Transverse colon (tissue), 4 donors: ENCODE measurements at regions not wholly inside any gene's neighbourhood (a gene's known extent, or its start where the extent isn't known, plus 50 kb on each side); places are given as distances from the start of the nearest gene placed in this dataset.

Experiments
- DNase-seq: peaks from one replicate; pipeline ENCODE4 v3.0.0-alpha.2; 2019
- H3K27ac ChIP-seq, 4 donors: fragments of 200-600 bp; sonication (generic); 2 replicates each; pipeline ENCODE4 v1.5.1; 2016 to 2018; ENCODE audit warnings: inconsistent platforms in 4 of 4
- H3K27me3 ChIP-seq: fragments of 200-600 bp; sonication (generic); 2 replicates; pipeline ENCODE4 v1.5.1; 2017; ENCODE audit warnings: inconsistent platforms
- H3K36me3 ChIP-seq, 4 donors: fragments of 200-600 bp; sonication (generic); 2 replicates each; pipeline ENCODE4 v1.5.1; 2017 to 2019; ENCODE audit warnings: inconsistent platforms in 4 of 4
- H3K4me1 ChIP-seq, 4 donors: fragments of 200-600 bp; sonication (generic); 2 replicates each; pipeline ENCODE4 v1.5.1; 2017 to 2020; ENCODE audit warnings: inconsistent platforms in 4 of 4
- H3K4me3 ChIP-seq, 4 donors: fragments of 200-600 bp; sonication (generic); 1 replicate in 1 of 4; 2 replicates in 3 of 4; pipeline versions ENCODE4 v1.5.1 to v1.6.1; 2017 to 2019; ENCODE audit warnings: inconsistent platforms in 4 of 4
- H3K9me3 ChIP-seq, 2 donors: fragments of 200-600 bp; sonication (generic); 2 replicates each; pipeline ENCODE4 v1.5.1; 2017 to 2019; ENCODE audit warnings: inconsistent platforms in 2 of 2
- EP300 ChIP-seq: sonication (generic); formaldehyde crosslinking; IDR thresholded peaks from one replicate; pipeline ENCODE4 v1.6.1; 2017; ENCODE audit warnings: antibody characterized with exemption, low read depth
- POLR2A ChIP-seq: fragments of 450-650 bp; IDR thresholded peaks from one replicate; pipeline ENCODE4 v1.6.1; 2016; ENCODE audit warnings: antibody characterized with exemption, mild to moderate bottlenecking, moderate library complexity
- POLR2AphosphoS5 ChIP-seq, 3 donors: sonication (generic); formaldehyde crosslinking; IDR thresholded peaks; one replicate each; pipeline ENCODE4 v1.6.1; 2016; ENCODE audit warnings: antibody characterized with exemption in 3 of 3
- WGBS, 2 donors: methylation state at CpG; one replicate each; pipeline ENCODE4 v1.1.5; 2018; ENCODE audit warnings: low coverage in 1 of 2; 5-methylcytosine and 5-hydroxymethylcytosine counted together
- in situ Hi-C, 4 donors: fragments of 200-750 bp; cut with MboI; loops; one replicate each; pipeline versions ENCODE4 v1.15.0 to v1.15.1; 2017; ENCODE audit warnings: low sequenced_read_pairs in 3 of 4, low pct_ligation_motif_present in 1 of 4, low pct_unique_long_range_greater_than_20kb in 1 of 4
- intact Hi-C: fragments of 100-400 bp; cut with DNase I; formaldehyde crosslinking; loops from one replicate; pipeline ENCODE4 v1.15.1; 2023; ENCODE audit warnings: low total_unique reads
- TF ChIP-seq, protein P1 (sequence below), 5 experiments: fragments of 200-600 bp in 3 of 5; fragments of 450-650 bp in 2 of 5; sonication (generic) in 3 of 5; IDR thresholded peaks; 1 replicate in 2 of 5; 2 replicates in 3 of 5; pipeline ENCODE4 v1.5.1; 2016 to 2017; ENCODE audit warnings: antibody characterized with exemption in 5 of 5, inconsistent platforms in 3 of 5, mild to moderate bottlenecking in 2 of 5, moderate library complexity in 1 of 5

DNA sequence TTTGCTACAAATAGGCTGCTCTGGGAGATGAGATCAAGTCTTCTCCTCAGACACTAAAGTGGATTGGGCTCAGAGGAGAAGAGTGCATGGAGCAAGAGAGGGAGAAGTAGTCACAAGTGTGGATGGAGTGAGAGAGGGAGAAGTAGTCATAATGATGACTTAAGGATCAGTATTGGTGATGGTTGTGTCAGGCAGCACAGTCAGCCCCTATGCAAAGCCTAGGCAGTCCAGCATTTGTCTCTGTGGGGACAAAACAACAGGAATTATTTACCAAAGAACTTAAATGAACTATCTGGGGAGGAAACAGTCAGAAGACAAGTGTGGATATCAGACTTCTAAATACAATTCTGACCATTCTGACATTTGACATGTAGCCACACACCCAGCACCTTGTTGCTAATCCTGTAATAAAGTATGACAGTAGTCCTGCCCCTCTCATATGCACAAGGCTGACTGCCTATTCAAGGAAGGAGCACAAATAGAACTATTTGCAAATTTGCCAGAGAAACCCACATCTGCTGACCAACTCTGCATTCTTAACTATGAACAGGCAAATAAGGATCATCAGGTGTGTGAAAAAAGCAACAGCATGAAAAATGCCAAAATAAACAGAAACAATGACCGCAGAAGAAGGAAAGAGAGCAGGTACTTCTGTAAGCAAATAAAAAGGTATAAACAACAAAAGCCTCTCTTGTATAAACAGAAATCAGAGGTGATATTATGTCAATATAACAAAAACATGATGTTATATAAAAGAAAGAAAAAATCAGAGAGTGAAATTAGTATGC is 1597.9 kb upstream of the ACVR2A start:
- Histone ChIP-seq H3K4me1 (no peaks in the 10 kb centered on the region), H3K36me3 (no peaks in the 10 kb centered on the region), H3K27me3 (no peaks in the 10 kb centered on the region), H3K4me3 (no peak overlapping the region), H3K9me3 (no peaks in the 10 kb centered on the region), H3K27ac (no peak overlapping the region)
- in situ Hi-C loops, result no loop called here
- DNase-seq, result no peak
- TF ChIP-seq POLR2A (no peak), EP300 (no peak), POLR2AphosphoS5 (IDR thresholded peaks at IDR 0.05) (no peak)
- TF ChIP-seq, protein P1, sequence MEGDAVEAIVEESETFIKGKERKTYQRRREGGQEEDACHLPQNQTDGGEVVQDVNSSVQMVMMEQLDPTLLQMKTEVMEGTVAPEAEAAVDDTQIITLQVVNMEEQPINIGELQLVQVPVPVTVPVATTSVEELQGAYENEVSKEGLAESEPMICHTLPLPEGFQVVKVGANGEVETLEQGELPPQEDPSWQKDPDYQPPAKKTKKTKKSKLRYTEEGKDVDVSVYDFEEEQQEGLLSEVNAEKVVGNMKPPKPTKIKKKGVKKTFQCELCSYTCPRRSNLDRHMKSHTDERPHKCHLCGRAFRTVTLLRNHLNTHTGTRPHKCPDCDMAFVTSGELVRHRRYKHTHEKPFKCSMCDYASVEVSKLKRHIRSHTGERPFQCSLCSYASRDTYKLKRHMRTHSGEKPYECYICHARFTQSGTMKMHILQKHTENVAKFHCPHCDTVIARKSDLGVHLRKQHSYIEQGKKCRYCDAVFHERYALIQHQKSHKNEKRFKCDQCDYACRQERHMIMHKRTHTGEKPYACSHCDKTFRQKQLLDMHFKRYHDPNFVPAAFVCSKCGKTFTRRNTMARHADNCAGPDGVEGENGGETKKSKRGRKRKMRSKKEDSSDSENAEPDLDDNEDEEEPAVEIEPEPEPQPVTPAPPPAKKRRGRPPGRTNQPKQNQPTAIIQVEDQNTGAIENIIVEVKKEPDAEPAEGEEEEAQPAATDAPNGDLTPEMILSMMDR (IDR thresholded peaks at IDR 0.05), result no peak
- intact Hi-C loops, result no loop called here
- 3% methylated on average over 1 of the region's 1 CpG; no CpG with 5 or more reads in 1 of the 2 donors for WGBS, 2 donors

DNA sequence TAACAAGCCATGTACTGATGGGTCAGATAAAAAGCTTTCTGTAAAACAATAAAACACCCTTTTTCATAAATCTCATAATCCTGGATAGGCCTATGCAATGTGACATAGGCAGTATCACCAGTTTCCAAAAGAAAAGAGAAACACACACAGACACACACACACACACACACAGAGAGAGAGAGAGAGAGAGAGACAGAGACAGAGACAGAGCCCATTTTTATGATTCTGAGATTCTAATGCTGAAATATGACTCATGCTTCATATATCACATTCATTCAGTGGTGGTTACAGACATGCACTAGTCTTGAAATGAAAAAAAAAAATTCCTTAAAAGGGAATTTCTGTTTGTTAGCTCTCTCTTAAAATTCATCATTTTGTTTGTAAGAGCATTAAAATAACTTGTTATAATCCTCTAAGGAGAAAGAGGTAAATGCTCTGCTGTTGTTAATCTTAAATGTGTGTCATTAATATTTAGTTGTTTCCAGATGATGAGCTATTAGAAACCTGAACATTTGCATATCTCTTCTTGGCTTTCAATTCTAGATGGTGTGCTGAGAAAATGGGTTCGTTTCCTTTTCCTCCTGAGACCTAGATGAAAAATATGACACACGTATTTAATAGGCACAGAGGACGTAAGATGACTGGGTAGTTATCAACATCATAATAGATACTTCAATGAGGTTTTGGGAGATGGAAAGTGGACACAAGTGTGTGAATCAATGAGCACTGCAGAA is 1598.7 kb upstream of the ACVR2A start:
- in situ Hi-C loops (no loop called here), intact Hi-C loops (no loop called here)
- no peak for TF ChIP-seq EP300
- TF ChIP-seq, protein P1 (IDR thresholded peaks at IDR 0.05), result no peak
- no peak for TF ChIP-seq POLR2A
- no peak for TF ChIP-seq POLR2AphosphoS5 (IDR thresholded peaks at IDR 0.05)
- no peak overlapping the region for H3K27ac ChIP-seq
- 44 to 57% methylated on average over 3 of the region's 3 CpGs for WGBS, 2 donors
- no peak overlapping the region for H3K4me3 ChIP-seq
- no peaks in the 10 kb centered on the region for H3K4me1 ChIP-seq
- no peak for DNase-seq
- no peaks in the 10 kb centered on the region for H3K27me3 ChIP-seq
- H3K9me3 ChIP-seq, result no peaks in the 10 kb centered on the region
- no peaks in the 10 kb centered on the region for H3K36me3 ChIP-seq

DNA sequence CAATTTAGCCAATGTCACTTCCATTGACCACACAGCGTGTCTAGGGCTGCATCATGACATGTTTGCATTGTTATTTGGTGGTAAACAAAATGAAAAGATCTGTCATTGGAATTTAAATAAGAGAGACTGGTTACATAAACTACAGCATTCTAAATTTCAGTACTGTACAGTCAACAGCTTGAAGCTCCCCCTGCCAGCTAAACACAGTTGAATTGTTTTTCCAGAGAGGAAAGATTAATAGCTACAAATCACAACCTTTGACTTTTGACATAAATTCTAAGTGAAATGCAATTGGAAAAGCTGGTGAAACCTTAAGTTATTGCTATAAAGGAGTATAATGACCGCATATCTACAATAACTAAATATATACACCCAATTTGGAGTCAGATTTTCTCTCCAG is 1600.0 kb upstream of the ACVR2A start:
- no peaks in the 10 kb centered on the region for H3K36me3 ChIP-seq
- DNase-seq, result no peak
- peaks cover 0 to 5% (median 0%) of the 10 kb centered on the region in 4 donors for H3K4me1 ChIP-seq
- WGBS, 2 donors, result 70 to 83% methylated on average over 2 of the region's 2 CpGs
- no peaks in the 10 kb centered on the region for H3K27me3 ChIP-seq
- in situ Hi-C loops (no loop called here), intact Hi-C loops (no loop called here)
- no peak overlapping the region for H3K4me3 ChIP-seq
- TF ChIP-seq POLR2A (no peak), POLR2AphosphoS5 (IDR thresholded peaks at IDR 0.05) (no peak), EP300 (no peak)
- TF ChIP-seq, protein P1 (IDR thresholded peaks at IDR 0.05), result no peak
- H3K27ac ChIP-seq, result no peak overlapping the region
- no peaks in the 10 kb centered on the region for H3K9me3 ChIP-seq

DNA sequence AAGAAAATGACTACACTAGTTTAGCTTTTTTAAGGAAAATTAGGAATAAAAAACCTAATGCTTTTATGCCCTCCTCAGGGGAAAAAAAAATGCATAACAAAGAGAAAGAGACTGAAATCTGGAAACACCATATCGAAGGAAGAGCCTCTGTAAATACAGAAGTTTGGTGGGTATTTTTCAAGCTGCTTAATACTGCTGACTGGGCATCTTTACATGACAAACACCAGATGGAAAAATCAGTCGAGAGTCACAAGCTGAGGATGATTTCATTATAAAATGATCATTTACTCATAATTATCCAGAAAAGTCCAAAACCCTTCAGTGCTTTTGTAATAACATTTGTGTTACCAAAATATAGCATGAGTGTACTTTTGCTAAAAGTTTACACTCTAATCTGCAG is 1600.7 kb upstream of the ACVR2A start:
- TF ChIP-seq, protein P1 (IDR thresholded peaks at IDR 0.05), result no peak
- TF ChIP-seq POLR2A (no peak), EP300 (no peak), POLR2AphosphoS5 (IDR thresholded peaks at IDR 0.05) (no peak)
- Histone ChIP-seq H3K27me3 (no peaks in the 10 kb centered on the region), H3K4me3 (no peak overlapping the region), H3K9me3 (no peaks in the 10 kb centered on the region), H3K4me1 (peaks cover 0 to 5% (median 0%) of the 10 kb centered on the region in 4 donors), H3K27ac (no peak overlapping the region), H3K36me3 (no peaks in the 10 kb centered on the region)
- intact Hi-C loops, result no loop called here
- DNase-seq, result no peak
- 40 to 53% methylated on average over 2 of the region's 2 CpGs for WGBS, 2 donors
- in situ Hi-C loops, result no loop called here
